Retina (tissue), 1 donor: ENCODE measurements at regions not wholly inside any gene's neighbourhood (a gene's known extent, or its start where the extent isn't known, plus 50 kb on each side); places are given as distances from the start of the nearest gene placed in this dataset.
"Not testable (repeated sequence)": the region's sequence is repeated elsewhere in the genome, so short reads cannot be mapped to it uniquely, and the experiment has no call there.

Experiments
- DNase-seq: peaks from one replicate; pipeline ENCODE4 v3.0.0-alpha.2; 2016

DNA sequence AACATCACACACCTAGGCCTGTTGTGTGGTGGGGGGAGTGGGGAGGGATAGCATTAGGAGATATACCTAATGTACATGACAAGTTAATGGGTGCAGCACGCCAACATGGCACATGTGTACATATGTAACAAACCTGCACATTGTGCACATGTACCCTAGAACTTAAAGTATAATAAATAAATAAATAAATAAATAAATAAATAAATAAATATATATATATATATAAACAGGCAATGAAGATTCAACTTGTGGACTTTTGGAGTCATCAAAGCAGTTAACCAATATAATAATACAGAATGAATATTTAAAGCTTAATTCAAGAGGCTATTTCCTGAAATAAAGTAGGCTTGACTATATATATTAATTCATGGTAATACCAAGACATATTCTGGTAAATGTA lies 167.0 kb downstream of the FOXD2 start:
- DNase-seq, result not testable (repeated sequence)

DNA sequence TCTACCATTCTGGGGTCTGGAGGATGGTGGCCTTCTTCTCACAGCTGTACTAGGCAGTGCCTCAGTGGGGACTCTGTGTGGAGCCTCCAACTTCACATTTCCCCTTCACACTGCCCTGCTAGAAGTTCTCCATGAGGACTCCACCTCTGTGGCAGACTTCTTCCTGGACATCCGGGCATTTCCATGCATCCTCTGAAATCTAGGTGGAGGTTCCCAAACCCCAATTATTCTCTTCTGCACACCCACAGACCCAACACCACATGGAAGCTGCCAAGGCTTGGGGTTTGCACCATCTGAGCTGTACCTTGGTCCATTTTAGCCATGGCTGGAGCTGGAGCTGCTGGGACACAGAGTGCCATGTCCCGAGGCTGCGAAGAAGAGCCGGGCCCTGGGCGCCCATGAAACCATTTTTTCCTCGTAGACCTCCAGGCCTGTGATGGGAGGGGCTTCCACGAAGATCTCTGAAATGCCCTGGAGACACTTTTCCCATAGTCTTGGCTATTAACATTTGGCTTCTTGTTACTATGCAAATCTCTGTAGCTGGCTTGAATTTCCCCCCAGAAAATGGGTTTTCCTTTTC lies 170.5 kb downstream of the FOXD2 start:
- no peak for DNase-seq

DNA sequence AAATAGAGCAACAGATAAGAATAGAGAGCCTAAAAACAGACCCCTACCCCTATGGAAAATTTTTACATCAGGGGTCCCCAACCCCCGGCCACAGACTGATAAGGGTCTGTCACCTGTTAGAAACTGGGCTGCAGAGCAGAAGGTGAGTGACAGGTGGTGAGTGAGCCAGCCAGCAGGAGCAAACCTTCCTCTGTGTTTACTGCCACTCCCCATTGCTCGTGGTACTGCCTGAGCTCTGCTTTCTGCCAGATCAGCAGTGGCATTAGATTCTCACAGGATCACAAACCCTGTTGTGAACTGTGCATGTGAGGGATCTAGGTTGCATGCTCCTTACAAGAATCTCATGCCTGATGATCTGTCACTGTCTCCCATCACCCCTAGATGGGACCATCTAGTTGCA lies 174.1 kb downstream of the FOXD2 start:
- no peak for DNase-seq

DNA sequence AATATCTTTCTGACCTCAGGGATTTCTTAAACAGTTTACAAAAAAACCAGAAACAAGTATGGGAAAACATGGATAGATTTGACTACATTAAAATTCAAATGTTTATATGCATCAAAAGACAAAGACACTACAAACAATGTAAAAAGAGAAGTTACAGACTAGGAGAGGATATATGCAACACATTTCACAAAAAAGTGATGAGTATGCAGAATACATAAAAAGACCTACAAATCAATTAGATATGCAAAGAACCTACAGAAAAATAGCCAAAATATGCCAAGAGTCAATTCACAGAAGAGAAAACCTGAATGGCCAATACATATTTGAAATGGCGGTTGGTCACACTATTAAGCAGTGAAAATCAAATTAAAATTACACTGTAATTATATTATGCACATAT lies 175.0 kb downstream of the FOXD2 start:
- DNase-seq, result no peak

DNA sequence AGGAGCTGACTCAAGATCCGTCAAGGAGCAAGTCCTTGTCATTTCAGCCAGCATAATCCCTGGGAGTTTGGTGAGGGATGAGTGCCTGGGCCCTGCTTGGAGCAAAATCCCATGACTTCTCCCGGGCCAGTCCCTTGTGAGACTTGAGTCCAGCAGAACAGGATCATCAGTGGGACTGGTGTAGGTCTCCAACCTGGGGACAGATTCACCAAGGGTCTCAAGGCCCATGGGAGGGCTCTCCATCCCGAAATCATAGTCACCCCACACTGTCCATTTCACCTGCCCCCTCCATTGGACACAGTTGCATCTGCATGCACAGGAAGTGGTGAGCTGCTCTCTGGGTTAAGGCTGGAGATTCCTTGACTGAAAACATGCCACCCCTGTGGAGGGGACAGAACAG lies 178.2 kb downstream of the FOXD2 start:
- DNase-seq, result no peak

DNA sequence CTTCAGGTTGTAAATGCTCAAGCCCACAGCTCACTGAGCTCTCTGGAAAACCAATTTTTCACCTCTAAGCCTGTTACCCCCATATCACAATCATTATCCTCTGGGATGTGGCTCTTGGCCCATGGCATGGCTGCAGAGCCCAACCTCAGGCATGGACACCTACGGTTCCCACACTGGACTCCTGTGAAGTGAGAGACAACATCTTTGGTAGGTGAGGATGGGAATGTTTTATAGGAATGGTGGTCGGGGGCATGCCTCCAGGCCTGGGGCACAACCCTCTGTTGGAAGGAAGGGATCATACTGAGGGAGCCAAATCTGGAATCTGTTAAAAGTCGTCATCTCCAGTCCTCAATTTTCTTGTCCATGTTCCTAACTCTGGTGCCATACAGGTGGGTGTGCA lies 179.1 kb downstream of the FOXD2 start:
- no peak for DNase-seq

DNA sequence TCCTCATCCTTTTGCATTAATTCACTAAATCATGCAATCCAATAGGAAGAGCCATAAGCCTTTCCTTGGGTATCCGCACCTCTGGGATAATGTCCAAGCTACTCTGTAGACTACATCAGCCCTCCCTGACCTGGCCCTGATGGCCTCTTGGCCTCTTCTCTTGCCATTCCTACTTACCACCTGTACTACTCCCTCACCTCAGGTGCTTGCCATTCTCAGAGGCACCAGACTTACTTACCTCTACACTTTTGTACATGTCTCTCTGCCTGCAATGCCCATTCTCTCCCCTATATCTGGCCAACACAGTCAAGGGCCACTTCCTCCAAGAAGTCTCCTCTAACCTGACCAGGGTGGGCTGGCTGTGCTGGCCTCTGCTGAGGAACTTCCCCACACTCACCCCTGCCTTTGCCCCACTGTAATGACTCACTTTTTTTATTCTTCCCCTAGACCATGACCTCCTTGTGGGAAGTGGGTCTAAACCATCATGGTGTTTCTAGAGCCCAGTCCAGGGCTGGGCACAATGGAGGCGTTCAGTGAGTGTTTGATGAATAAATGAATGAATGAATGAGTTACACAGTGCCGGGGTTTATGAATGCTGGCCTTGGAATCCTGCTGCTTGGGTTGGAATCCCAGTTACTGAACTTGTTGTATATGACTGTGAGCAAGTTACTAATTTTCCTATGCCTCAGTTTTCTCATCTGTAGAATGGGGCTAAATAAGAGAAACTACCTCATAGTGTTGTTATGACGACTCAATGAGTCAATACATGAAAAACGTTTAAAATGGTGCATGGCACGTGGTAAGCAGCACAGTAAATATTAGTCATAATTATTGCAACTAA lies 179.8 kb downstream of the FOXD2 start:
- no peak for DNase-seq

DNA sequence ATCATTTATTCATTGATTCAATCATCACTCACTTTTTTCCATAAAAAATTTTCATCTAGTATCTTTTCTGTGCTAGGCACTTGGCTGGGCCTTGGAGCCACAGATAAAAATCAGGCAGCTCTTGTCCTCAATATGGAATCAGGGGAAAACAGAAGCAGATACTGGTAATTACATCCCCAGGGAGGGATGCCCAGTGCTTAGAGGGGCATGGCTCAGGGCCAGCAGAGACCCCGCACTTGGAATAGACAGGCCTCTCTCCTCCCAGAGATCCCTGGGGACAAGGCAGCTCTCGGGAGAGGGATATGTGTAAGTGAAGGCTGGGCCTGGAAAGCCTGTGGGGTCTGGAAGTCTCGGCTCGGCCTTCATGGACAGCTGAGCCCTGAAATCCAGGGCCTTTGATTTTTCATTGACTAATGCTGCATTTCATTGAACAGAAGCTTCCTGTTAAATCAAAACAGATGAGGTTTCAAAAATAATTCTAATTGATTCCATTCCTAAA lies 180.4 kb downstream of the FOXD2 start:
- no peak for DNase-seq

DNA sequence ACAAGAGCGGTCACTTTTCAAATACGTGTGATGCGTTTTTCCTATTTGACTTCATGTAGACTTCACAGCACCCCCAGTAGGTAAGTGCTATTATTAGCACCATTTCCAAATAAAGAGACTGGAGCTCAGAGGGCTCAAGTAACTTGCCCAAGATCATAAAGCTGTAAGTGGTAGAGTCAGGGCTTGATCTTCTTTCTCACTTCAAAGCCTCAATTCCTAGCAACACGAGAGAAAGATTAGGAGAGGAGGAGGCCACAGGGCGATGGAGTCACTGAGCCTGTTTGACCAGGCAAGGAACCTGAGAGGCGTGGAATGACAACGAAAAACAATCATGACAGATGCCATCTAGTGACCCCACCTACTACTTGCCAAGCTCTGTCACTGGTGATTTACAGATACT lies 181.0 kb downstream of the FOXD2 start:
- no peak for DNase-seq

DNA sequence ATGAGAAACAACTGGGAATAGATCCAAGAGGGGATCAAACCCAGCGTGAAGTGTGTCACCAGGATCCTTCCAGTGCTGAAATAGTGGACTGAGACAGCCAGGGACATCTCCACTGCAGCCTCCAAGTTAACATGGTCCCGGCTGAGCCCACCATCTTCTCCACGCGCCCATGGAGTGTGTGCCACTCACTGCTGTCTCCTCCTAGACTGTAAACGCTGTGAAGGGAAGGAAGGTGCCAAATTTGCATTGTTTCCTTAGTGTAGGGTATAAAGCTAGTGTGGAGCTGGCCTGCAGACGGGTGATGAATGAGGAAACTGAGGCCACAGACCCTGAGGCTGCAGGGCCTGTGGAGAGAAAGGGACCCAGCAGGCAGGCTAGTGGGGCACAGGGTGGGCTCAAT lies 183.6 kb downstream of the FOXD2 start:
- no peak for DNase-seq

DNA sequence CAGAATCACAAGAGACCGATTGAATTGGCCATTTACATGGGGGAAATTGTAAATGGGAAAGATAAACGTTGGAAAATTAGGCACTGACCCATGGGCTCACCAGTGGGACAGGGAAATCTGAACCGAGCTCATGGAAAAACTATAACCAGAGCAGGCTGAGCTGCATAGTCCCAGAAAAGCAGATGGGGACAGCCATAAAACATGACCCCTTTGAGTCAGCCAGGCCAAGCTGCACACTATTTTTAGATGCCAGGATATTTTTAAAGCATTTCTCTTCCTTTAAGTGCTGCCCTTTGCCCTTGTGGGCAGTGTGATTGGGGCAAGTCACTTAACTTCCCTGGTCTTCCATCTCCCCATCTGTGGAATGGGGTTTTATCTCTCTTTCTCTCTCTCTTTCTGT lies 184.1 kb downstream of the FOXD2 start:
- DNase-seq, result no peak

DNA sequence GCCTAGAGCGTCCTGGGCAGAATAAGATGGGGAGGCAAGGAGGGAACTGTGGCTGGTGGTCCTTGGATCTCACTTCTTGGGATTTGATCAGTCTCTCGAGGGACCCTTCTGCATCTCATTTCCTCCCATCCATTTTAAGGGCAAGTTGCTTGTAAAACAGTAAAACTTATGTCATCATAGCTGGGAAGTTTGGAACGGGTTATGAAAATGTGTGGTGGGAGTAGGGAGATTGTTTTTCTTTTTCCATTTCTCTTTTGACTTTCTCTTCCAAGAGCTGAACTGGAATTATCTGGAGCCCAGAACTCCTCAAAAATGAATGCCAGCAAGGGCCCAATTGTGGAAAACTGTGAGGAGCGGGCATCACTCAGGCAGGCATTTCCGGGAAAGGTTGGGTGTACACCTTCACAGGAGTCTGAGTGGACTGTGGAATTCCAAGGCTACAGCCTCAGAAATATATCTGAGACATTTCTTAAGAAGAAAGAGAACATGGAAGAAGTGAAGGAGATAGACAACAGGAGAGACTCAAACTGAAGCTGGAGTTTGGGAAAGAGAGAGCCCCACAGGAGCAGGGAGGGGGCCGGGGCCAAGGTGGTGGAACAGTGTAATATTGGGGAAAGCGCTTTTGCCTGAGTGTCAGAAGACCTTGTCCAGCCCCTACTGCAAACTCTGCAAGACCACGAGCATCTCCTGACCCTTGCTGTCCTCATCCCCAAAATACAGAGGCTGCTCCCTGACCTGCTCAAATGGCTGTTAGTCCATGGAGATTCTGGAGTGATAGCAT lies 185.1 kb downstream of the FOXD2 start:
- DNase-seq, result no peak

DNA sequence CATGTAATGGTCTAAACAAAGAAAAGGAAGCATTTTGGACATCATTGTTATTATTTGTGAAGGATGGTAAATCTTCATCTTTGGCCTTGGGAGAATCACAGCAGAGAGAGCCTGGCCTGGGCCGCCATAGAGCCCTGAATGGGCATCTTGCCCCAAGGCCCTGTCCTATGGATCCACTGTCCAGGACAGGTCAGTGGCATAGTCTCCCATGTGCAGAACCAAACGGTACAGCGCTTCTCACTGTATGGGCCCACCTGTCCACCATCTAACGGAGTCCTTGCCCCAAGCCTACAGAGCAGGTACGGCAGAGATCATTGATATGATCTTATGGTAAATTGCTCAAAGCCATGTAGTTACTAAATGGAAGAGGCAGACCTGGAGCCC lies 185.7 kb downstream of the FOXD2 start:
- no peak for DNase-seq

DNA sequence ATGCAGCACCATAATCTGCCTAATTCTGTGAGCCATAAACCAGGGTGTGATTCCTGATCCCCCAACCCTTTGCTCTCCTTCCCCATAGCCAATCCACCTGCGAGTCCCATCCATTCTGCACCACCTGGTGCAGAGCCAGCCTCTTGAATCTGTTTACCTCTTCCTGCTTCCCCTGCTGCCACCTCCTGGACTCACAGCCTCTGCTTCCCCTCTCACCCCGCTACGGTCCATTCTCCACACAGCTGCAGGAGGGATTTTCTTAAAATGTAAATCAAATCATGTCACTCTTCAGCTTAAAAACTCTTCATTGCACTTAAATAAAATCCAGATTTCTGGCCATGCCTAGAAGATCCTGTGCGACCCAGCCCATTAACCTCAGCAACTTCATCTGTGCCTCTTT lies 186.7 kb downstream of the FOXD2 start:
- DNase-seq, result no peak

DNA sequence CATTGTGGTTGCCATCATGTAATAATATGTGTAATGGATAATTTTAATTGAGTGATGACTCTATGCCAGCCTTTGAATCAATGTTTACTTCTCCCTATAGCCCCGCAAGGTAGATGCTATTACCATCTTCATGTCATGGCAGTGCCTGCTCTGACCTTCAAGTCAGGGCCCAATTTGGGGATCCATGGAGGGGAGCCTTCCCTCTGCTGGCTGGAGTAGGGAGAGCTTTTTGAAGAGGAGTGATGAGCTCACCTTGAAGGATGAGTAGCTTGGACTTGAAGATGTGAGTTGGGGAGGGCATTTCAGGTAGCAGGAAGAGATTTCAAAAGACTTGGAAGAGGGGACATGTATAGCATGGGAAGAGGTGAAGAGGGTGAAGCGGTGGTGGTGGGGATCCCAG lies 189.2 kb downstream of the FOXD2 start:
- no peak for DNase-seq

DNA sequence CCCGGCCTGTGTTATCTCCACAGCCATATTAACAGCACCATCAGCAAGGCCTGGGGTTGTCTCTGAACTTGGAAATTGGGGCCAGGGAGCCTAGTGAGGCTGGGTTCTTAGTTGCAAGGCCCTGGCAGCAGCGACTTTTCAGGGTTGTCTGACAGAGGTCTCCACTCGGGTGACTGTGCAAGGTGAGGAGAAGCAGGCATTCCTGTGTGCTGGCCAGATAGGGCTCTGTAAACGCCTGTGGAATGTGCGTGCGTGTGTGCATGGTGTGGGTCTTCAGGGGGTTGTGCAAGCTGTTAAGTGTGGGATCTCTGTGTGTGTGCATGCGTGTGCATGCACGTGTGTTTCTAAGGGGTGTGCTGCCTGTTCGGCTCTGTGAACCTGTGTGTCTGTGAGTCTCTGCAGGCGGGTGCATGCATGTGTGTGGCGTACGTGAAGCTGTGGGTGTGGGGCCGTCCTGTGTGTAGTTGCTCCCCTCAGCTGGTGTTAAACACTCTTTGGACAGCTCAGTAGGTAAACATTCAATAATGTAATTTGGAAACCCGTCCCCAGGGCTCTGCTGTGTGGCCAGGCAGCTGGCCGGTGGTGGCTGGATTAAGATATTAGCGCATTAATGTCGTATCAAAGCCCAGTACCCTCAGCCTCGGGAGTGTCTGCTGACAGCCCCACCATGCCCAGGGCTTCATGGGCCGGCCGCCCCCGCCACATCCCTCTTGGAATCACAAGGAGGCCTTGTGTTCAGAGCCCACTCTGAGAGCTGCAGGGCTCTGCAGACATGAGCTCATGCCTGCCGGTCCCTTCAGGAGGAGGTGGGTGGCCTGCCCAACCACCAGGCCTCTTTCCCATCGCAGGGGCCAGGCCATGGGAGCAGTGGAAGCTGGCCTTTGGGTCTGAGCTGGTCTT lies 189.9 kb downstream of the FOXD2 start:
- DNase-seq, result no peak

DNA sequence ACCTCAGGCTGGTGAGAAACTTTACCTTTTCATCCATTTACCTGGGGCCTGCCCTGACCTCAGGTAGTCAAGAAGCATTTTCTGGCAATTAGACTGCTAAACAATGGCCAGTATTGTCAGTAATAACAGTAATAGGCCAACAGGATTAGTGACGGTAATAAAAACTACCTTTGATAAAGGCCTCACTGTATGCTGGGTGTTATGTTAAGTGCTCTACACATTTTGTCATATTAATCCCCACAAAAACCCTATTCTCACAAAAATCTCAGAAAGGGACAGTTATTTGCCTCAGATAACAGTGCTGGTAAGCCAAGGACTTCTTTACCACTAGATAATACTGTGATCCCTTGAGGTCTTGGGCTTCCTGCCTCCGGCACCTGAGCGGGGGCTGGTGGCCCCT lies 191.4 kb downstream of the FOXD2 start:
- DNase-seq, result no peak

DNA sequence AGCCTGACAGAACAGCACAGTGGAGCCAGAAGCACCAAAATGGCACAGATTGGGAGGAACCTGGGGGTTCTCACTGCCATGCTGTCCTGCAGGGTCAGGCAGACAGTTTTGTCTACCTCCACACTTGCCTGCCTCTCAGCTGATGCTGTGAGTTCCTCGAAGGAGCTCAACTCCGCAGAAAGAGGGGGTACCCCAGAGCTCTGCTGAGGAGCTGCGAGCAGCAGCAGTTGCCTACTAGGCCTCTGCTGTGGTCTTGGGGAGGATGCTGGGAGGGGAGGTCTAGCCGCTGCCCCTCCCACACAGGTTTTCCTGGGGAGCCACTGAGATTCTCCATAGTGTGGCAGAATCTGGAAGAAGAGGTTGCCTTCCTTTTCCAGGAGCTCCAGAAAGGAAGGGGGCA lies 192.5 kb downstream of the FOXD2 start:
- no peak for DNase-seq

DNA sequence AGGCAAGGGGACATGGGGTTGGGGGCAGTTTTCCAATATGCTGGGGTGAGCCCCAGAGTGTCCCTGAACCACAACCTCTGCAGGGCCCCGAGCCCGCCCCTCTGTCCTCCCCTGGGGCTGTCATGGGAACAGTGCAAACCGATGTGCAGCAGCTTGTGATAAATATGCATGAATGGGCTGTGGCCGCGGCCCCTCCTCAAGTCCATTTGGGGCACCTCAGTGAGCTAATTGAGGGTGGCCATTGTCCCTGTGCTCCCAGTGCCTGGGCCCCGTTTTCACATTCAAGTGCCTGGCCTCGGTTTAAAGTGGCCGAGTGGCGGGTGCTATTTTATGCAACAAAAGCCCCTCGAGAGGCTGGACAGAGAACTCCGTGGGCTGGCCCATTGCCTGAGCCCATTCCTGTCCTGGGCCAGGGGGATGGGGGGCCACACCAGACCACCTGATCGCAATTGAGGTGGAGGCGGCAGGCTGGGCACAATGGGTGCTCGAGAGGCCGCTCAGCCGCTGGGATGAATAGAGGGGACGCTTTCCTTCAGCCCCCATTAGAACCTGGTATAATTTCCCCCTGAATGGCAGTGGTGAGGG lies 193.7 kb downstream of the FOXD2 start:
- DNase-seq, result peak; percentile 48

DNA sequence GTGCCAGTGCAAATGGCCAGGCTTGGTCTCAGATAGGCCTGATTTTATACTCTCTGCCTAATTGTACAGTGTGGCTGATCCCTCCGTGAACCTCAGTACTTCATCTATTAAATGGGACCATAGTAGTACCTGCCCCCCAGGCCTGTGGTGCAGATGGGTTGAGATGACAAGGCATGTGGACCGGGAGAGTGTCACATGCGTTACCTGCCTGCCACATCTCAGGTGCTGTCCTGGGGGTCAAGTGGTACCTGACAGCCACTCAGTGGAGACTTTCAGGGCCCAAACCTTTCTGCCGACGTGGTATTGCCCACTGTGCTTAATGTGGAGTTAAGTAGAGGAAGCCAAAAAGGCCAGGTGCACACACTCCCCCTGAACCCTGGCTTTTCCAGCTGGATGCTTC lies 197.3 kb downstream of the FOXD2 start:
- no peak for DNase-seq

DNA sequence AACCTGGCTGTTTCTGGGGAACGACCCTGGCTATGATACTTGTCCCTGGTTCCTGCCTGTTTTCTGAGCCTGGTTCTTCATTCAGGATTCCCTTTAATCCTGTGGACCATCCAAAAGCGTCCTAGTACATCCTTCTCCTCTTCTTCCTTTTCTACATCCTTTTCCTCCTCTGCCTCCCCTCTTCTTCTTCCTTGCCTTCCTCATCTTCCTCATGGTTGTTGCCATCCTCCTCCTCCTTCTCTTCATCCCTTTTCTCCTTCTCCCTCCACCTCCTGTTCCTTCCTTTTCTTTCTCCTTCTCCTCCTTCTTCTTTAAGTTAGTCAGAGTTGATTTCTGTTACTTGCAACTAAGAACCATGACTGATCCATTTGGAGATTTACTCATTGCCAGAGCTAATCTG lies 197.8 kb downstream of the FOXD2 start:
- DNase-seq, result no peak

DNA sequence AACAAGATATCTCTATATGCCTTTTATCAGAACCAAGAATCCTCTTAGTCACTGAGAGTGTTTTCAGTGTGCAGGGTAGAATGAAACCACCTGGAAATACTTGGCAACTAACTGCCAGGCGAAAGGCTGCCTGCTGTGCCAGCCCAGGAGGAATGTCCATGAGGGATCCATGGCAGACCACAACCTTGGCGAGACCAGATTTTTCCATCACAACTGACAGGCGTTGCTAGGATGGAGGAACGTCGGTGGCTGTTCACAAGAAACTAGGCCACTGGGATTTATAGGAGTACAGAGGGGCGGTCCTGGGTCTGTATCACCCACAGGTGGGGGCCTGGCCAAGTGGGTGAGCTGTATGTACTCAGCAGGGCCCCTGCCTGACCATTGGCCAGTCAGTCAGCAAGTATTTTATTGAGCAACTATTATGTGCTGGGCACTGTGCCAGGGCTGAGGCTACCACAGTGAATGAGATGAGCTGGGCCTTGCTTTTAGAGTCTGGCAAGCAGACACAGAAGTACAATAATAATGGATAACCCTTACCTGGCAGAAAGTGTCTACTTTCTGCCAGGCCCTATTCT lies 199.4 kb downstream of the FOXD2 start:
- DNase-seq, result no peak
